ENCODE measurements at regions not wholly inside any gene's neighbourhood (a gene's known extent, or its start where the extent isn't known, plus 50 kb on each side); places are given as distances from the start of the nearest gene placed in this dataset.

GRCh38 chr17:70976447-70976846 is 807.1 kb downstream of the KCNJ2 start:
- Histone ChIP-seq H3K4me2 (ENCODE audit: insufficient read depth in 1 of 2, low read depth in 2 of 2, low read length in 2 of 2) (no peak overlapping the region), H2AFZ (ENCODE audit: low read length) (no peak overlapping the region), H3K14ac (ENCODE audit: insufficient read length) (no peak overlapping the region), H2BK12ac (ENCODE audit: low read depth, low read length) (no peak overlapping the region), H2BK5ac (ENCODE audit: low read depth, low read length) (no peak overlapping the region), H2BK20ac (ENCODE audit: low read length) (no peak overlapping the region), H2AK5ac (ENCODE audit: low read depth, low read length) (no peak overlapping the region), H3K36me3 (ENCODE audit: control insufficient read depth in 2 of 4, insufficient read depth in 4 of 4, low read length in 3 of 4) (no peaks in the 10 kb centered on the region), H3K4me3 (ENCODE audit: extremely low read depth in 1 of 4, insufficient read depth in 2 of 4, low read depth in 3 of 4, low read length in 4 of 4) (no peak overlapping the region), H3K27me3 (replicated peaks in 1 of 4; ENCODE audit: control insufficient read depth in 3 of 4, extremely low read depth in 1 of 4, insufficient read depth in 3 of 4, low read length in 3 of 4) (no peaks in the 10 kb centered on the region), H3K4ac (replicated peaks; ENCODE audit: insufficient read length, low read depth, low read length) (no peak overlapping the region), H2BK120ac (replicated peaks; ENCODE audit: low read depth, low read length) (no peak overlapping the region), H3K79me1 (ENCODE audit: low read depth, low read length) (no peaks in the 10 kb centered on the region), H4K8ac (ENCODE audit: extremely low read depth, insufficient read depth, low read length) (no peak overlapping the region), H3K23ac (ENCODE audit: insufficient read length) (no peak overlapping the region), H4K20me1 (replicated peaks in 1 of 2; ENCODE audit: control insufficient read depth in 1 of 2, insufficient read depth in 2 of 2, low read length in 2 of 2) (no peaks in the 10 kb centered on the region), H3K4me1 (replicated peaks in 1 of 4; ENCODE audit: control insufficient read depth in 3 of 4, insufficient read depth in 4 of 4, low read length in 3 of 4) (no peaks in the 10 kb centered on the region), H3K9me3 (ENCODE audit: insufficient read depth in 2 of 2, low read depth in 1 of 2, low read length in 1 of 2) (no peaks in the 10 kb centered on the region), H3K56ac (replicated peaks; ENCODE audit: insufficient read length, low read depth, low read length) (no peak overlapping the region), H2BK15ac (ENCODE audit: low read length) (no peak overlapping the region), H4K5ac (ENCODE audit: insufficient read length, low read depth, low read length) (no peak overlapping the region), H3K79me2 (ENCODE audit: control insufficient read depth in 1 of 2, insufficient read depth in 2 of 2, low read length in 2 of 2) (no peaks in the 10 kb centered on the region), H3K9ac (replicated peaks in 1 of 4; ENCODE audit: extremely low read depth in 1 of 4, low read depth in 3 of 4, low read length in 3 of 4) (no peak overlapping the region), H3K27ac (ENCODE audit: low read depth, low read length) (no peak overlapping the region), H3K18ac (ENCODE audit: extremely low read depth, low read length) (no peak overlapping the region), H3K23me2 (ENCODE audit: low read depth, low read length) (no peaks in the 10 kb centered on the region; the same call in 1 of the 2 replicates), H4K91ac (replicated peaks; ENCODE audit: insufficient read length, low read length) (no peak overlapping the region)
- POLR2A ChIA-PET (ENCODE audit: partially characterized antibody), result no interaction called here
- CTCF ChIA-PET (ENCODE audit: partially characterized antibody), result no interaction called here
- no peak for FAIRE-seq
- DNase-seq (ENCODE audit: low read depth in 1 of 2, low spot score in 2 of 2), result no peak
- TF ChIP-seq JUND (IDR thresholded peaks at IDR 0.05; ENCODE audit: low read length) (no peak), RXRA (IDR thresholded peaks at IDR 0.05; ENCODE audit: insufficient read depth, low read depth, low read length) (no peak), SP2 (IDR thresholded peaks at IDR 0.05; ENCODE audit: low read length) (no peak), CREB1 (IDR thresholded peaks at IDR 0.05) (no peak), GTF2F1 (IDR thresholded peaks at IDR 0.05; ENCODE audit: borderline replicate concordance, low read depth, low read length) (no peak), FOSL1 (IDR thresholded peaks at IDR 0.05; ENCODE audit: insufficient read depth, low read depth, low read length) (no peak), TCF12 (IDR thresholded peaks at IDR 0.05; ENCODE audit: low read depth, low read length) (no peak), CBX8 (IDR thresholded peaks at IDR 0.05; ENCODE audit: borderline replicate concordance, low read depth, low read length) (no peak), CTCF (IDR thresholded peaks at IDR 0.05; ENCODE audit: control extremely low read depth in 1 of 3, insufficient read depth in 1 of 3, low read depth in 1 of 3, low read length in 3 of 3) (no peak)
